GOT3 (cell line): ENCODE measurements at regions not wholly inside any gene's neighbourhood (a gene's known extent, or its start where the extent isn't known, plus 50 kb on each side); places are given as distances from the start of the nearest gene placed in this dataset.

Source experiments
- DNase-seq: peaks from one replicate; lab custom pipeline; 2025; ENCODE audit warnings: mixed read lengths; lab: John Stamatoyannopoulos, UW

DNA sequence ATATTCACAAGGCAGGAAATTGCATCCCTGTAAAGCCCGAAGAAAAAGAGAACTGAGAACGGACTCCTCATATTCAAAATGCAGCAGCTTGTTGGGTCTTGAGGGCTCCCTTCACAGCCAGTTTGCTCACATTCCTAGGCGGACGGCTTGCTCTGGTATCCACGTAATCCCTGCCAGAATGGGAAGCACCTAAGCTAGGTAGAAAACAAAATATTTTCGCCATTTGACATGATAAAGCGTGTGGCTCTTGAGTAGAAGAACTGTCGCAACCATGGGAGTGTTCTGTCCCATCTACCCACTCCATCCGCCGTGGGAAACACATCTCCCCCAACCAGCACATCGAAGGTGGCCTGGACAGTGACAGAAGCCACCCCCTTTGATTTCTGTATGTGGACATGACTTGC is 183.1 kb downstream of the GAS1 start:
- no peak for DNase-seq

DNA sequence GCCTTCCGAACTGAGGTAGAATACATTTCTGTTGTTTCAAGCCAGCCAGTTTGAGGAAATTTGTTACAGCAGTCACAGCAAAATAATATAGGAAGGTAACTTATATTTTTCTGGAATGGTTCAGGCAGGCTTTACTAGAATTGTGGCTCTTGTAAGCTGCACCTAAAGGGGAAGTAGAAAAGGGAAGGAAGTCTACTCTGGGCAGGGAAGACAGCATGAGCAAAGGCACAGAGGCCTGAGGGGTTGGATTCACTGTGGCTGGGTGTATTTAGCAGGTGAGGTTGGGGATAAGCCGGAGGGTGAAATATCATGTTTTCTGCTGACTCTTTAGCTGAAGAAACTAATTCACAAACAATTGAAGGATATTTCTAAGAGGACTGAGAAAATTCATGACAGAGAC is 183.5 kb downstream of the GAS1 start:
- DNase-seq: no peak

DNA sequence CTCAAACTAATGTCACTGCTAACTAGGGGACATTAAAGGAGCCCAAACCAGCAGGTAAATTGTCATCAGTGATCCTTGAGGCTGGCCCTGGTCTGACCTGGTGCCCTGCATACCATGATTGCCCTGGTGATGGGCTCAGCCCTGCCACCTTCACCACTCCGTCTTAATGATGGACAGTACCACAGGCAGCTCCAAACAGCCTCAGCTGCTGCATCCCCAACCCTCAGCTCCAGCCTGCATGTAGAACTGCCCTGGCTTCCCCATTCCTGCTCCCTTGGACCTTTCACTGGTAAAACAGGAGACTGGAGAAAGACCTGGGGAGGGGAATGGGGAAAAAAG is 190.0 kb downstream of the GAS1 start:
- DNase-seq: no peak

DNA sequence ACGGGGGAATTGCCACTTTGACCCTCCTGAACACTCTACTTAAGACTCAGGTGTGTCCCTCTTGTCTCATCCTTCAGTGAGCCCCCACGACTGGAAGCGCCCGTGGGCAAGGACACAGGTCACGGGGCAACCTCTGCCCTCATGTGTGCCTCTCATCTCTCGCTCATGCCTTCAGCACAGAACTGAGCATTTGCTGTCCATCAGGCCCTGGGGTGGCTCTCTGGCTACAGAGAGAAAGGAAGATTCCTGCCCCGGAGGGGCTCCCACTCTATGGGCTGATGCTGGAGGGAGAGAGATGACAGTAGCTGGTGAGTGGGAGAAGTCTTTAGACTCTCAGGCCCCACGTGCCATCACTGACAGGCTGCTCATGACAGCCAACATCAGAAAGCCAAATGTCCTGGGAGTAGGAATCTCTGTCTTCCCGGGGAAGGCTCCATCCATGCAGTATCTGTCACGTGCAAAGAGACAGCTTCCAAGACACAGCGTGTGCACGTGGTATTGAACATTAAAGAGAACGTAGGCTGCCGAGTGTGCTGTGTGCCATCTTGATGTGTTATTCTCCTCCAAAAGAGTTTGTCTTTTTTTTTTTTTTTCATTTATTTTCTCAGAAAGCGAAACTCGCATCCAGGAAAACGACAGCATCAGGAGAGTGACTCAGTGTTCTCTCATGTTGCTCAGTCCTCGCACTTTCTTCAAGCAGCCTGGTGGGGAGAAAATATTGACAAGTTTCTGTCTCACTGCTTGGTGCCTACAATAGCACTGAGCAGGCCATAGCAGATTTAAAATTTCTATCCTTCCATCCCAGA is 190.5 kb downstream of the GAS1 start:
- no peak for DNase-seq

DNA sequence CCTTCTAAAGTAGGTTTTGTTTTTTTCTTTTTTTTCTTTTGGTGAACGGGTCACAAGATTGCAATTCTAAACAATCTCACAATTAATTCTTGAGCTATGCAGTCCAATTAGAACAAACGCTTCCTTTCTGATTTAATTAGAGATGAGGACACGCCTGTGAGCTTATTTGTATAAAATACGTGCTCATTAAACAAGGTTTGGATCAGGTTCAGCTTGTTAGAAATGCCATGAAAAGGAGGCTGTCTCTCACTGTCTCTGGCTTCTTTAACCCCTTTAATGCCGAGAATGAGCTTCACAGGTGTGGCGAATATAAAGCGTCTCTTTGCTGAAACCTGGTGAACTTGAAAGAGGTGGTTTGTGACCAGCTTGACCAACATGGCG is 191.8 kb downstream of the GAS1 start:
- DNase-seq: no peak

DNA sequence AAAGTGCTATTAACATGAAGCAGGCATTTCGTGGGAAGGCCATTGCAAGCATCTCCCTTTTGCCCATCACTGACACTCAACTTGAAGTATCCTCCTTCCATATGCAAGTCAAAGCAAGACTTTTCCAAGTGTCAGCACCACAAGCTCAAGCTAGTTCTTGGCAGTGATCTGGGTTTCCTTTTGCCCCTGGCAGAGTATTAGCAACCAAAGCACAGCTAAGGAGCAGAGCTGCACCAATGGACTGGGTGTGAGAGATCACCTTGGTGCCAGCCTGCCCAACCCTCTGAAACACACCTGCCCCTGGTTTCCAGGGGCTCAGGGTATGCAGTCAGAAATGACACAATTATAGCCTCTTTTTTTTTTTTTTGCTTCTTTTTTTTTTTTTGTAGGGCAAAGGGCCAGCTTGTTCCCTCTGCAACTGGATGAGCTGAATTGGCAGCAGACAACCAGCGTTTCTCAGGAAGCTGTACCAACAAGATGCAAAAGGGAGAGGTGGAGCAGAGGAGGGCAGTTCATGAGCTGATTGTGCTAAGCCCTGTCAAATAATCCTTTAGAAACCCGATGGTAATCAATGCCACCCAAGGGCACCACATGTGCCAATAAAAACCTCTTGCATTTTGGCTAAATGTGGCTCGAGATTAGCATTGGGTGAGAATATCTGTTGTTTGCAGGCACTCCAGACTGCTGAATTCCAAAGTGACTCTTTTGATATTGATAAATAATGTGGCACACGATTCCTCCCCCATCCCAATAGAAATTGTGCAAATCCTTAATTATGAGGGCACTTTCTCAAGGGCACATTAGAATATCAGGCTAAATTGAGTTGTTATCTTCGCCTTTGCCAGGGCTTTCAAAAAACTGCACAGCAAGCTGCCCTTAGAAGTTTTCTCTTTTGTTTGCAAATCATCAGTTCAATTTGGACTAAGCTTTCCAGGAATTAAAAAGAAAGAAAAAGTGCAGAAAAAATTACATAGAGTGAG is 192.4 kb downstream of the GAS1 start:
- DNase-seq: no peak

DNA sequence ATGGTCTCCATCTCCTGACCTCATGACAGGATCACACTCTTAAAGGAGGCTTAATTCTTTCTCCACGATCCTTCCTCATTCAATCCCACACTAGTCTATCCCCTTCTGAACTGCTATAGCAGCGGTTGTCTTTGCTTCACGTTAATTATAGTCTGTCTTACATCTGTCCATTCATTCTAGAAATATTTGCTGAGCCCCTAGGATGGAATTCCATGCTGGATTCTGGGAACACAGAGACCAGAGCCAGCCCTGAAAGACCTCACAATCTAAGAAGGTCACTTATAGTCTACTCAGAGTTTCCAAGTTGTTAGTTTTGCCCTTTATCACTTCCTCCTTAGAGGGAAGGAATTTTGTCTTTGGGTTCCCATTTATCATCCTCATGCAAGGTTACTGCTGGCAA is 193.5 kb downstream of the GAS1 start:
- DNase-seq: no peak

DNA sequence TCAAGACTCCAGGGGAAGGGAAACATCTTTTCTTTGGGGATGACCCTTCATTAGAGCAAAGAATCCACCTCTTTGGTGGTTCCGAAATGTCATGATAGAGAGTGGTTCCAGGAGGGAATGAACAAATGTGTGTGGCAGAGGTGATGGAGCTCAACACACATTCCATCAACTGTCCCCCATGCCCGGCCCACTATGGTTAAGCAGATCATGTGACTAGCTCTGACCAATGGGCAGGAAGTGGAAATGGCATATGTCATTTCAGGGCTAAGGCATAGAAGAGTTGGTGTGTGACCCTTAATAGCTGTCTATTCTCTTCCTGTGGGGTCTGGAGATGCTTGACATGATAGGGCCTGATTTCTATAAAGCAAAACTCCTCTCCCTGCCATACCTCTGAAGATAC is 194.6 kb downstream of the GAS1 start:
- no peak for DNase-seq

DNA sequence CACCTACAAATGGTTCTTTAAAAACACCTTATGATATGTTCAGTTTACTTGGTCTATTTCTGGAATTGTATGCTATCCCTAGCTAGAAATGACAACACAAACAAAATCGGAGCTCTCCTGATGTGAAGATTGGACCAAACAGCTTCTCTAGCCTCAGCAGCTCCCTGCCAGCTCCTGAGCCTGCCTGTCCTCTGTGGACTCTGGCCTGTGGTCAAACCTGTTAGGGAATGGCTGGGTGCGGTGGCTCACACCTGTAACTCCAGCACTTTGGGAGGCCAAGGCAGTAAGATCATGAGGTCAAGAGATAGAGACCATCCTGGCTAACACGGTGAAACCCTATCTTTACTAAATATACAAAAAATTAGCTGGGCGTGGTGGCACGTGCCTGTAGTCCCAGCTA is 195.3 kb downstream of the GAS1 start:
- no peak for DNase-seq

DNA sequence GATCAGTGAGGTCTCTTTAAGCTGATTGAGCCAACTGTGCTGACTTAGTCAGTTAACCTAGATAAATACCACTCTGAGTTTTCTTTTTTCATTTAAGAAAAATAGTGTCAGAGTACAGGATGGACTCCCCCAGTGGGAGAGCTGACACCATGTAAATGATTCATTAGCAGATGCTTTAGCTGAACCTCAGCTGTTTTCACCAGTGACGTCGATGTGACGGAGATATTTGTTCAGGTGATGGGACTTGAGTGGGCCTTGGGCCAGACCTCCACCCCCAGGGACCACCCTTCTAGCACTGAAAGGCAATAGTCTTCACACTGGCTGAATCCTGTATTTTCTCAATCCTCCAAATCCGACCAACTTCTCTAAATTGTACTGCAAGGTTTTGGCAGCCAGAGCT is 196.1 kb downstream of the GAS1 start:
- no peak for DNase-seq

DNA sequence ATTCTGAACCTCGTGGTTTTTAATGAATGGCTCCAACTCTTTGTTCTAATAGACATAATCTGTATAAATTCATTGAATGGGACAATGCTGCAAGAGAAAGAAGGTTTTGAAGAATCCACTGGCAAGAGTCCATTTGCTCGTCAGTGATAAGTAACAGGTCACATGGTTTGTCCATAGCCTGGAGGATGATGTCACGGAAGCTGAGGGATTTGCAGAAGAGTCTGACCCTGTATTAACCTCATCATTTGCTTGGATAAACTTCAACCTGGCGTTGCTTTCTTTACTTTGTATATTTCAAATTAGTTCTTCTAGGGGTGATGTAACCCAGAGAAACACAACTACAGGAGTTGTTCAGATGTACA is 197.4 kb downstream of the GAS1 start:
- DNase-seq: no peak

DNA sequence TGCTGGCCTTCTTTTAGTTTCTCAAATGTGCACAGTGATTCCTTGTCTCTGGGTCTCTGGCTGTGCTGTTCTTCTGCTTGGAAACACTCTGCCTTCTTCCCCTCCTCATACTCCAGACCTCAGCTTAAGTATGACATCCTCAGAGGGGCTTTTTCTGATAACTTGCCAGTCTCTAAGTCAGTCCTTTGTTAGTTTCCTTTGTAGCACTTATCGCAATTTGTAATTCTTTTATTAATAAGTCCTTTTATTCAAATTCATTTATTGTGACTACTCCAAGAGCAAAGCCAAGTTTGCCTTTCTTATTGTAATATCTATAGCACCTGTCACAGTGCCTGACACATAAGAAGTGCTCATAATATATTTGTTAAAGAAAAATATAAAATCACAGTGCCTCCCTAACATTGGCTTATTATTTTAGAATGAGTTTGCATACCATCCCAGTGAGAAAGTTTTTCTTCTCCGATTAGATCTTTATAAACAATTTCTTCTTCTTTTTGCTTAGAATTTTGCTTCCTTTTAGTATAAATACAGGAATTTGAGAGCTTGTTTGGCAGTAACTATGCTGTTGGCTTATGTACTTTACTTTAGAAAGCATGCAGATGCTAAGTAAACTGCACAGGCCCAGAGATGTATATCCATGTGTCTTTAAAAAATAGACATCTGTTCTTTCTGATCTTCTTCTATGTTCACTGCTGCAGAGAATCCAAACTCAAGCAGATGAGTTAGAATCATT is 198.0 kb downstream of the GAS1 start:
- DNase-seq: no peak

DNA sequence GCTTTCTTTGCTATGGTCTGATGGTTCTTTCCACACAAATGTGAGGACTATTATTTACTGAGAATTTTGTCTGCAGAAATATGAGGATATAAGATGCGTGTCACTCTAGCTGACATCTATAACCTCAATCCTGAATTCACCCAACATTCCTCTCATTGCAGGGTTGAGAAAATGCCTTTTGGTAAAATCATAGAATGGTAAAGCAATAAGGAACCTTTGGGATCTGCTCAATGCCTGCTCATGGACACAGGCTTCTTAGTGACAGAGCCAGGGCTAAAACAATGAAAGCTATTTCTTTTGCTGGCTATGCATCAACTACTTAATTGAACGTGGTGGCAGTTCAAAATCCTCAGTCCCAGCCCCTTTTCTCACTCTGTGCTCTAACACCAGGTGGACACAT is 199.6 kb downstream of the GAS1 start:
- no peak for DNase-seq

DNA sequence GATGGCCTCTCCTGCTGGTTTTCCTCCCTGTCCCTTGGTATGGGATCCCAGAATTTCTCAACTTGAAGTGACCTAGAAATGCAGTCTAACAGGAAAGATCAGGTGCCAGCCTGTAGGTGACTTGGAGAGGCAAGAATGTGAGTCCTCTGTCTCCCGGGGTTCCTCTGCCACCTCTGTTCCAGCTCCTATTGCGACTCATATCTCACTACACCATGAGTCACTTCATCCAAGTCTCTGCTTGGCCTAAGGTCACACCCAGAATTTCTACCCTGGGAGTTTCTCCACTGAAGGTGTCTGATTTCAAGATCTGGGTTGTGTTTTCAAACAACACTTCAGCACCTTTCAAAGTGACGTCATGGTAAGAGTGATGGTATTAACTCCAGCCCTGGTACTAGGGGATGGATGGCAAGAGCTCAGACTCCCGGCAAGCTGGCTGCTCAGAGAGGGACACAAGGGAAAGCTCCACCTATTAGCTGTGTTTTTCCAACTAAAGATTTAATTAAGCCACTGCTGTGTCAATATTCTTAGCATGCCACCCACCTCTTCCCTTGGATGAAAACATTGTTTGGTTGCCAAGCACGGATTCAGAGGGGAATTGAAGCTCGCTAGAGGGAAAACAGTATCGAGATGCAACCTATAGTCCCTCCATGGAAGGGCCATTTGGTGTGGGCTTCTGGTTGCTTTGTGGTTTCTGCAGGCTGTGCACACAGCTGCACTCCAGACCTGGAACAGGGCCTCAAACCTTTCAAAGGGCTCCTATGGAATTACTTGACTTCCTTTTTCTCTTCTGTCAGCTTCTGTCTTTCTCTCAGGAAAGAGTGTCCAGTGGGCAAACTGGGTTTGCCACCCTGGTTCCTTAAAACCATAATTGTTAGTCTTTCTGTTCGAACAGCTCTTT is 205.7 kb downstream of the GAS1 start:
- no peak for DNase-seq

DNA sequence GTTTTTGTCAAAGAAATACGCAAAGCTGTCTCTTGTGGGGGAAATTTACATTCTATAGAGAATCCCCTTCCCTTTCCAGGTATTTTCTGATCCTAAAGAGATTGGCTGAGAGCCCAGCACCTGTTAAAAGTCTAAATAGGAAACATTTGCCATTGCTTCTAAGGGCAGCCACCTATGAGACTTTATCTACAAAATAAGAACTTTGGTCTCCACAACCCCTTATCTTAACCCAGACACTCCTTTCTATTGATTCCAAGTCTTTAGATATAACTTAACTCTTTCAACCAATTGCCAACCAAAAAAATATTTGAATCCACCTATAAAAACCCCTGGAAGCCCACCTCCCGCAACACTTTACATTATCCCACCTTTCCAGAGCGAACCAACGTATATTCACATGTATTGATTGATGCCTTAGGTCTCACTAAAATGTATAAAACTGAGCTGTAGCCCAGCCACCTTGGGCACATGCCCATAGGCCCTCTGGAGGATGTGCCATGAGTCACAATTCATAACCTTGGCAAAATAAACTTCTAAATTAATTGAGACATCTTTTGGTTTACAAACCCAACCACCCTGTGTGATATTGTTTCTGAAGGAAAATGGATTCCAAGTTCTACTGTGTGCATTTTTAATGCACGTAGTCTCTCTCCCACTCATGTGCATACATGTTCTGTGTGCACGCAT is 211.4 kb downstream of the GAS1 start:
- no peak for DNase-seq

DNA sequence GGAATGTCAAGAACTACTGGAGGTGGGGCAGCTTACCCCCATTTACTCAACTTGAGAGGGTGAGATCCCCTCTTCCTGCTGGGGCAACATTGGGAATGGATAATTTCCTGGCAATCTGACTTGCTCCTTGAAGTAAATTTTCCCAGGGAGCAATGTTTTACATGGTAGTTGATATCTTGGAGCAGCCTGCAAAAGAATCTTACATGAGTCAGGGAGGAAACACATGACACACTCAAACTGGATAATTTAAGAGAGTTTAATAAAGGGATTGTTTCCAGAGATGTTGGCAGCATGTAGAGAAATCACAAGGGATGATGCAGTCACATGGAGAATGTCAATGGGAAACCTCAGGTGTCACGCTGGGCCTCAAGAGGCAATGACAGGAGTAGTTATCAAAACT is 212.5 kb downstream of the GAS1 start:
- no peak for DNase-seq

DNA sequence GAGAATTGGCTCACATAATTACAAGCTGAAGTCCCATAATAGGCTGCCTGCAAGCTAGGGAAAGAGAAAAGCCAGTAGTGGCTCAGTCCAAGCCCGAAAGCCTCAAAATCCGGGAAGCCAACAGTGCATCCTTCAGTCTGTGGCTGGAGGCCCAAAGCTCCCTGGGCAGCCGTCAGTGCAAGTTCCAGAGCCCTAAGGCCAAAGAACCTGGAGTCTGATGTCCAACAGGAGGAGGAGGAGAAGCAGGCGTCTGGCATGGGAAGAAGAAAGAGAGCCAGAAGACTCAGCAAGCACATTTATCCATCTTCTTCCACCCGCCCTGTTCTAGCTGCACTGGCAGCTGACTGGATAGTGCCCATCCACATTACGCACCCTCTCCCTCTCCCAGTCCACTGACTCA is 213.4 kb downstream of the GAS1 start:
- DNase-seq: no peak

DNA sequence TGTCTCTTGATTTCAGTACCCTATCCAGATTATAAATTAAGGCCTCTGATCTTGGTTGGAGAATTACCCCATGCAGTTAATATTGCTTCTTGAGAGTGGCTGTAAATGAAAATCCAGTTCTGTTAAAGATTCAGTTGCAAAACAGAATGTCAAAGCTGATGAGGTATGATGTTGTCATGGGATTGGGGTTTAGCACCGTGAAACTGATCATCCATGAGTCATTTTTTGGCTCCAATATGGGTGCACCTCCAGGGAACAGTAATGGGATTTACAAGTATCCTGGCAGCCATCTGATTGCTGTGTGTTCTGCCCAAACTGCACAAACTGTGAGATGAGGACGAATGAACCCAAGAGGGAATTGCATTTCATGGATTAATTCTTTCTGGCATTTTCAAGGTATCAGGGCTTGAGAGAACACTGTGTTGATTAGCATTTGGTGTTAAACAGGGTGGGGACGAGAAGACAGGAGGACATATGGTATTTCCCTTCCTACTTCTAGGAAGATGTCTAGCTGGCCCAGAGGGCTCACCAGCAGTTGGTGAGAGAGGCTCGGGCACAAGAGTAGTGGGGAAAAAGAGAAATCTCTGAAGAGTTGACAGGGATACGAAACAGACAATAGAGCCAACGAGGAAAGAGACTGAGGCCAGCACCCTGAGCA is 214.7 kb downstream of the GAS1 start:
- DNase-seq: peak; percentile 3

DNA sequence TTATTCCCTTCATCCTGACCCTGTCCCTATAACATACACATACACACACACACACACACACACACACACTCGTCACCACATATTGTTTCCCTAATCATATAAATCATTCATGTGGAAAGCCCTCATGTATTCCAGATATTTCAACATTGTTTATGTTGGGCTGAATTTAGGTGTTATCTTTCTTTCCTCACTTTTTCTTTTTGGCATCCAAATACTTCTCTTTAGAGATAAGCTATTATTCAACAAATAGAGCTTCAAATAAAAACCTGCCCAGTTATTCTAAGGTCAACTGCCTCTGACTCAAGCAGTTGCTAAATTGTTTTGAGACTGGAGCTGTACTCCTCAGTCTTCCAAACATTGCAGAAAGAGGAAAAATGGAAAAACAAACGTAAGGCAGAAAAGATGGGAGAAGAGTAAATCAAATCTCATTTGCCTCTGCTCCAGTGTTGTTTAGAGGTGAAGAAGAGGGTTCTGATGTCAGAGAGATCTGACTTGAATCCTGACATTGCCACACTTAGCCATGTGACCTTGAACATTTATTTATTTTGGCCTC is 215.7 kb downstream of the GAS1 start:
- DNase-seq: no peak
